ENCODE measurements at regions not wholly inside any gene's neighbourhood (a gene's known extent, or its start where the extent isn't known, plus 50 kb on each side); places are given as distances from the start of the nearest gene placed in this dataset.
A peak's percentile ranks its signal among the peaks of the same experiment; 100 is the strongest.
"Not testable (repeated sequence)": the region's sequence is repeated elsewhere in the genome, so short reads cannot be mapped to it uniquely, and the experiment has no call there.

GRCh38 chr1:188762166-188762743, 1715.4 kb downstream of the BRINP3 start:
- no peak for DNase-seq (ENCODE audit: low spot score)

- no peak for DNase-seq (ENCODE audit: low spot score)
Measured at GRCh38 chr1:188763541-188763940, 1714.1 kb downstream of the BRINP3 start.

- peak; percentile 9 for DNase-seq (ENCODE audit: low spot score)
Measured at GRCh38 chr1:188769181-188769580, 1708.5 kb downstream of the BRINP3 start.

GRCh38 chr1:188769936-188770335, 1707.7 kb downstream of the BRINP3 start:
- DNase-seq (ENCODE audit: low spot score) = no peak

GRCh38 chr1:188778578-188778977, 1699.1 kb downstream of the BRINP3 start:
- no peak for DNase-seq (ENCODE audit: low spot score)

GRCh38 chr1:188782220-188782841, 1695.3 kb downstream of the BRINP3 start:
- DNase-seq (ENCODE audit: low spot score) = peak; percentile 59

GRCh38 chr1:188794969-188795368, 1682.7 kb downstream of the BRINP3 start:
- DNase-seq (ENCODE audit: low spot score) = no peak

GRCh38 chr1:188812153-188812552, 1665.5 kb downstream of the BRINP3 start:
- DNase-seq (ENCODE audit: low spot score) = not testable (repeated sequence)

- DNase-seq (ENCODE audit: low spot score) = not testable (repeated sequence)
Measured at GRCh38 chr1:188812836-188813573, 1664.7 kb downstream of the BRINP3 start.

GRCh38 chr1:188817814-188818213, 1659.8 kb downstream of the BRINP3 start:
- DNase-seq (ENCODE audit: low spot score) = no peak

GRCh38 chr1:188822248-188822647, 1655.4 kb downstream of the BRINP3 start:
- DNase-seq (ENCODE audit: low spot score) = peak; percentile 4

GRCh38 chr1:188825471-188825870, 1652.2 kb downstream of the BRINP3 start:
- DNase-seq (ENCODE audit: low spot score) = no peak

- no peak for DNase-seq (ENCODE audit: low spot score)
Measured at GRCh38 chr1:188826800-188827199, 1650.9 kb downstream of the BRINP3 start.

- DNase-seq (ENCODE audit: low spot score) = no peak
Measured at GRCh38 chr1:188827400-188827799, 1650.3 kb downstream of the BRINP3 start.

GRCh38 chr1:188841111-188841696, 1636.5 kb downstream of the BRINP3 start:
- DNase-seq (ENCODE audit: low spot score) = not testable (repeated sequence)

- no peak for DNase-seq (ENCODE audit: low spot score)
Measured at GRCh38 chr1:188846468-188846867, 1631.2 kb downstream of the BRINP3 start.

GRCh38 chr1:188857526-188858087, 1620.1 kb downstream of the BRINP3 start:
- DNase-seq (ENCODE audit: low spot score) = no peak

GRCh38 chr1:188867614-188868013, 1610.0 kb downstream of the BRINP3 start:
- DNase-seq (ENCODE audit: low spot score) = no peak

GRCh38 chr1:188871164-188871563, 1606.5 kb downstream of the BRINP3 start:
- no peak for DNase-seq (ENCODE audit: low spot score)

- no peak for DNase-seq (ENCODE audit: low spot score)
Measured at GRCh38 chr1:188872376-188872775, 1605.3 kb downstream of the BRINP3 start.

GRCh38 chr1:188877668-188878067, 1600.0 kb downstream of the BRINP3 start:
- no peak for DNase-seq (ENCODE audit: low spot score)

GRCh38 chr1:188888386-188888785, 1589.3 kb downstream of the BRINP3 start:
- no peak for DNase-seq (ENCODE audit: low spot score)

GRCh38 chr1:188889166-188889565, 1588.5 kb downstream of the BRINP3 start:
- DNase-seq (ENCODE audit: low spot score) = no peak

Data from iPS-NIHi11 (cell line).